OCI-LY7 (cell line): ENCODE measurements at regions not wholly inside any gene's neighbourhood (a gene's known extent, or its start where the extent isn't known, plus 50 kb on each side); places are given as distances from the start of the nearest gene placed in this dataset.

Source experiments
- CTCF ChIP-seq: fragments of 200-600 bp; sonication (generic); conservative IDR thresholded peaks from 2 replicates; pipeline ENCODE4 v1.5.1; 2014; ENCODE audit warnings: mild to moderate bottlenecking, antibody characterized with exemption, low read length, moderate library complexity, mixed read lengths
- EZH2phosphoT487 ChIP-seq: fragments of 200-600 bp; sonication (generic); IDR thresholded peaks from 2 replicates; pipeline ENCODE4 v1.6.1; 2018; ENCODE audit warnings: low read depth, borderline replicate concordance, mild to moderate bottlenecking, mixed run types, antibody characterized with exemption, low read length, moderate library complexity, mixed read lengths

GRCh38 chr10:55966101-55966500, 395.0 kb downstream of the ZWINT start:
- TF ChIP-seq CTCF (no peak), EZH2phosphoT487 (no peak)
